HepG2 (cell line): ENCODE measurements at regions not wholly inside any gene's neighbourhood (a gene's known extent, or its start where the extent isn't known, plus 50 kb on each side); places are given as distances from the start of the nearest gene placed in this dataset.
"Not testable (repeated sequence)": the region's sequence is repeated elsewhere in the genome, so short reads cannot be mapped to it uniquely, and the experiment has no call there.

ENCODE experiments used
- ATAC-seq: fragments of 200-7000 bp; cut with Tn5 transposase; 3 replicates; pipeline ENCODE4 v1.9.1; 2020; ENCODE audit warnings: mild to moderate bottlenecking, moderate library complexity
- BruUV-seq: library from RNA; stranded (reverse); fragments of 400-500 nt; replicated peaks from 2 replicates; lab custom pipeline; 2021; lab: Mats Ljungman, UMichigan
- CTCF ChIA-PET: fragments of 300-600 bp; formaldehyde crosslinking; extraction: SDS; loops from one replicate; lab custom pipeline; 2021; ENCODE audit warnings: low total read pairs, inconsistent platforms, low intra/inter-chr PET ratio; lab: Yijun Ruan, JAX
- POLR2A ChIA-PET: fragments of 350-600 bp; sonication (Branson Sonifier 250); formaldehyde crosslinking; loops from one replicate; lab custom pipeline; 2020; ENCODE audit warnings: antibody characterized with exemption, inconsistent platforms; lab: Yijun Ruan, JAX
- DNase-seq: peaks from one replicate; pipeline ENCODE4 v3.0.0-alpha.2; 2015; ENCODE audit warnings: low spot score
- FAIRE-seq: peaks from 3 replicates; lab custom pipeline; 2011; peaks lifted over from hg19 to GRCh38; lab: Jason Lieb, UNC
- H2AFZ ChIP-seq: one replicate; pipeline ENCODE4 v1.6.1; 2011; ENCODE audit warnings: low read length, inconsistent platforms
- H3K27ac ChIP-seq: fragments of 300-600 bp; 3 replicates; pipeline ENCODE4 v1.8.0; 2011; ENCODE audit warnings: mixed run types, mild to moderate bottlenecking, mixed read lengths, low read length, inconsistent platforms; ENCODE audit not compliant: insufficient read depth; ENCODE audit errors: extremely low read length
- H3K27me3 ChIP-seq, 2 experiments: fragments of 200-600 bp in 1 of 2; 2 replicates in 1 of 2; 3 replicates in 1 of 2; pipeline versions ENCODE4 v1.6.0 to v1.8.0; 2011; ENCODE audit warnings: low read length in 2 of 2, mild to moderate bottlenecking in 2 of 2, moderate library complexity in 2 of 2, inconsistent platforms in 1 of 2; ENCODE audit not compliant: insufficient read depth in 2 of 2, control insufficient read depth in 1 of 2
- H3K36me3 ChIP-seq, 2 experiments: fragments of 200-600 bp in 1 of 2; replicated peaks in 1 of 2; 2 replicates in 1 of 2; 3 replicates in 1 of 2; pipeline versions ENCODE4 v1.5.1 to v1.8.0; 2011; ENCODE audit warnings: low read length in 2 of 2, inconsistent platforms in 1 of 2; ENCODE audit not compliant: insufficient read depth in 2 of 2, control insufficient read depth in 1 of 2
- H3K4me1 ChIP-seq: 2 replicates; pipeline ENCODE4 v1.5.1; 2012; ENCODE audit warnings: low read length, inconsistent platforms; ENCODE audit not compliant: insufficient read depth
- H3K4me2 ChIP-seq: 2 replicates; pipeline ENCODE4 v1.6.0; 2011; ENCODE audit warnings: low read depth, low read length, inconsistent platforms
- H3K4me3 ChIP-seq, 3 experiments: fragments of 200-600 bp in 1 of 3; sonication (generic), shearing (Covaris generic) in 1 of 3; replicated peaks in 1 of 3; 2 replicates each; pipeline ENCODE4 v1.5.1; 2011 to 2016; ENCODE audit warnings: low read length in 3 of 3, inconsistent platforms in 2 of 3, low read depth in 2 of 3, mild to moderate bottlenecking in 2 of 3, control low read depth in 1 of 3, mixed read lengths in 1 of 3; ENCODE audit not compliant: insufficient read depth in 1 of 3
- H3K79me2 ChIP-seq: one replicate; pipeline ENCODE4 v1.6.1; 2011; ENCODE audit warnings: low read length, inconsistent platforms; ENCODE audit not compliant: insufficient read depth
- H3K9ac ChIP-seq: 2 replicates; pipeline ENCODE4 v1.6.0; 2011; ENCODE audit warnings: mild to moderate bottlenecking, low read depth, low read length, inconsistent platforms; ENCODE audit not compliant: insufficient read depth
- H3K9me3 ChIP-seq: 2 replicates; pipeline ENCODE4 v1.5.1; 2012; ENCODE audit warnings: mild to moderate bottlenecking, low read length
- H4K20me1 ChIP-seq: 2 replicates; pipeline ENCODE4 v1.6.0; 2011; ENCODE audit warnings: inconsistent platforms, mild to moderate bottlenecking, low read length, moderate library complexity; ENCODE audit not compliant: insufficient read depth
- HNF4A ChIP-seq: sonication (generic); formaldehyde crosslinking; IDR thresholded peaks from 2 replicates; pipeline ENCODE4 v1.4.0; 2020; ENCODE audit warnings: missing genetic modification reagents
- HOXA7 ChIP-seq: sonication (generic); formaldehyde crosslinking; IDR thresholded peaks from 2 replicates; pipeline ENCODE4 v1.8.1; 2022; ENCODE audit warnings: mild to moderate bottlenecking, missing genetic modification reagents, moderate library complexity
- JUNB ChIP-seq: sonication (generic); formaldehyde crosslinking; IDR thresholded peaks from 2 replicates; pipeline ENCODE4 v1.8.0; 2022; ENCODE audit warnings: missing genetic modification reagents, mild to moderate bottlenecking, borderline replicate concordance
- SMAD3 ChIP-seq: sonication (generic); formaldehyde crosslinking; IDR thresholded peaks from 2 replicates; pipeline ENCODE4 v1.4.0; 2020; ENCODE audit warnings: missing genetic modification reagents
- ZNF225 ChIP-seq: sonication (generic); formaldehyde crosslinking; IDR thresholded peaks from 2 replicates; pipeline ENCODE4 v1.4.0; 2020; ENCODE audit warnings: mild to moderate bottlenecking, missing genetic modification reagents
- WGBS: methylation state at CpG from one replicate; pipeline ENCODE4 v1.1.6; 2017; ENCODE audit warnings: low lambda C conversion rate; 5-methylcytosine and 5-hydroxymethylcytosine counted together
- in situ Hi-C: cut with HindIII; loops from 2 replicates; pipeline ENCODE4 v1.10.0; 2017; ENCODE audit warnings: low pct_unique_long_range_greater_than_20kb; ENCODE audit not compliant: extremely low pct_ligation_motif_present
- intact Hi-C: fragments of 100-400 bp; cut with micrococcal nuclease; formaldehyde crosslinking; loops from one replicate; pipeline ENCODE4 v1.10.0; 2022; ENCODE audit not compliant: unreplicated experiment
- TF ChIP-seq, protein P1 (sequence below): sonication (generic); formaldehyde crosslinking; IDR thresholded peaks from 2 replicates; pipeline ENCODE4 v1.4.0; 2020; ENCODE audit warnings: mild to moderate bottlenecking, missing genetic modification reagents, borderline replicate concordance
- TF ChIP-seq, protein P2 (sequence below): sonication (generic); formaldehyde crosslinking; IDR thresholded peaks from 2 replicates; pipeline ENCODE4 v1.9.0; 2021; ENCODE audit warnings: missing genetic modification reagents, mild to moderate bottlenecking, borderline replicate concordance

DNA sequence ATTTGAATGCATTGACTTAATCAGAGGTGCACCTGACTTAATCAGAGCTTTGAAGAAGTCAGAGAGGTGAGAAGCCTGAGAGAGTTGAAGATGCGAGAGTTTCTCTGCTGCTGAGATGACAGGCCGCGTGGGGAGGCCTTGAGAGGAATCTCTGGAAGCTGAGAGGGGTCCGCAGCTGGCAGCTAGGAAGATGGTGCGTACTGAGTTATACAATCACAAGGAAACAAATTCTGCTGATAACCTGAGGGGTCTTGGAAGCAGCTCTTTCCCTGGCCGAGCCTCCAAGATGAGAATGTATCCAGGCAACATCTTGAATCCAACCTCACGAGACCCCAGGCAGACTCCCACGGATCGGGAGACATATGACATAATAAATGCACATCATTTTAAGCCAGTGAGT is 91.7 kb downstream of the SPATA31A6 start:
- DNase-seq (no peak), ATAC-seq (no peak)

DNA sequence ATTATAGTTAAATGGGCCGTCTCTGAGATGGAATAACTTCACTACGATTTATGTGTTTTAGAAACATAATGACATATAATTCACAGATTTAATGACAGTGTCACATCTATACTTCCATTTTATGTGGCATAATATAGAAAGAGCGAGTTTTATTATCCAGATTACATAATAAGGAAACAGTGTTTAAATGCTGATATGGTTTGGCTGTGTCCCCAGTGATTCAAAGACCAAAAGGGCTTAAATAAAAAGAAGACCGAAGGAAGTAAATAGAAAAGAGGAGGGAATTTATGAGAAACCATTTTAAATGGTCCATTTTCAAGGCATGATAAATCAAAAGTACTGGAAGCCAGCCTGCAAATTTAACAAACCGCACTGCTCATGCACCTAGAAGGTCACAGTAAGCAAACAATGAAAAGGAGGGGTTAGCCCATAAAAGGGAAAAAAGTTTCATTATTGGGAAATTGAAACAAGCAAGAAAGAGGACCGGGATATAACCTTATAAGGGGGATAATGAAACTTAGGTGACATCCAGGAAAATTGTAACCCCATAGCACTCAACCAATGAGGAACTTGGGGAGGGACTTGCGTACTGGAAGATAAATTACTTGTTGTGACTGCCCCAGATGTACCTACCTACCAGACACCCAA is 99.2 kb downstream of the SPATA31A6 start:
- H3K4me2 ChIP-seq, CTCF ChIA-PET, DNase-seq, H4K20me1 ChIP-seq, H3K79me2 ChIP-seq, ATAC-seq, H3K27me3 ChIP-seq, H3K4me3 ChIP-seq, intact Hi-C loops, BruUV-seq, FAIRE-seq, H3K4me1 ChIP-seq, H3K9ac ChIP-seq, H3K36me3 ChIP-seq, H3K27ac ChIP-seq, H2AFZ ChIP-seq, POLR2A ChIA-PET, H3K9me3 ChIP-seq, in situ Hi-C loops: not testable (repeated sequence)
- 6% methylated on average over 7 of the region's 7 CpGs for WGBS

More for the DNA sequence above, 91.7 kb downstream of the SPATA31A6 start:
- ChIA-PET POLR2A (no interaction called here), CTCF (no interaction called here)
- Histone ChIP-seq H3K27me3 (peaks cover 0 to 1% of the 10 kb centered on the region in 2 experiments; a peak in 1 of 5 replicates), H4K20me1 (no peaks in the 10 kb centered on the region), H3K9me3 (no peaks in the 10 kb centered on the region), H2AFZ (no peak overlapping the region), H3K36me3 (no peaks in the 10 kb centered on the region), H3K79me2 (no peaks in the 10 kb centered on the region), H3K27ac (no peak overlapping the region), H3K4me2 (no peak overlapping the region), H3K9ac (no peak overlapping the region), H3K4me3 (no peak overlapping the region), H3K4me1 (no peaks in the 10 kb centered on the region)
- no peak for FAIRE-seq
- in situ Hi-C loops: no loop called here
- intact Hi-C loops: no loop called here
- TF ChIP-seq, protein P1, sequence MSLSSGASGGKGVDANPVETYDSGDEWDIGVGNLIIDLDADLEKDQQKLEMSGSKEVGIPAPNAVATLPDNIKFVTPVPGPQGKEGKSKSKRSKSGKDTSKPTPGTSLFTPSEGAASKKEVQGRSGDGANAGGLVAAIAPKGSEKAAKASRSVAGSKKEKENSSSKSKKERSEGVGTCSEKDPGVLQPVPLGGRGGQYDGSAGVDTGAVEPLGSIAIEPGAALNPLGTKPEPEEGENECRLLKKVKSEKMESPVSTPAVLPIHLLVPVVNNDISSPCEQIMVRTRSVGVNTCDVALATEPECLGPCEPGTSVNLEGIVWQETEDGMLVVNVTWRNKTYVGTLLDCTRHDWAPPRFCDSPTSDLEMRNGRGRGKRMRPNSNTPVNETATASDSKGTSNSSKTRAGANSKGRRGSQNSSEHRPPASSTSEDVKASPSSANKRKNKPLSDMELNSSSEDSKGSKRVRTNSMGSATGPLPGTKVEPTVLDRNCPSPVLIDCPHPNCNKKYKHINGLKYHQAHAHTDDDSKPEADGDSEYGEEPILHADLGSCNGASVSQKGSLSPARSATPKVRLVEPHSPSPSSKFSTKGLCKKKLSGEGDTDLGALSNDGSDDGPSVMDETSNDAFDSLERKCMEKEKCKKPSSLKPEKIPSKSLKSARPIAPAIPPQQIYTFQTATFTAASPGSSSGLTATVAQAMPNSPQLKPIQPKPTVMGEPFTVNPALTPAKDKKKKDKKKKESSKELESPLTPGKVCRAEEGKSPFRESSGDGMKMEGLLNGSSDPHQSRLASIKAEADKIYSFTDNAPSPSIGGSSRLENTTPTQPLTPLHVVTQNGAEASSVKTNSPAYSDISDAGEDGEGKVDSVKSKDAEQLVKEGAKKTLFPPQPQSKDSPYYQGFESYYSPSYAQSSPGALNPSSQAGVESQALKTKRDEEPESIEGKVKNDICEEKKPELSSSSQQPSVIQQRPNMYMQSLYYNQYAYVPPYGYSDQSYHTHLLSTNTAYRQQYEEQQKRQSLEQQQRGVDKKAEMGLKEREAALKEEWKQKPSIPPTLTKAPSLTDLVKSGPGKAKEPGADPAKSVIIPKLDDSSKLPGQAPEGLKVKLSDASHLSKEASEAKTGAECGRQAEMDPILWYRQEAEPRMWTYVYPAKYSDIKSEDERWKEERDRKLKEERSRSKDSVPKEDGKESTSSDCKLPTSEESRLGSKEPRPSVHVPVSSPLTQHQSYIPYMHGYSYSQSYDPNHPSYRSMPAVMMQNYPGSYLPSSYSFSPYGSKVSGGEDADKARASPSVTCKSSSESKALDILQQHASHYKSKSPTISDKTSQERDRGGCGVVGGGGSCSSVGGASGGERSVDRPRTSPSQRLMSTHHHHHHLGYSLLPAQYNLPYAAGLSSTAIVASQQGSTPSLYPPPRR: no peak
- TF ChIP-seq ZNF225 (CRISPR knock-in tag) (no peak), HOXA7 (no peak), SMAD3 (CRISPR knock-in tag) (no peak), JUNB (CRISPR knock-in tag) (no peak), HNF4A (no peak)
- TF ChIP-seq, protein P2, sequence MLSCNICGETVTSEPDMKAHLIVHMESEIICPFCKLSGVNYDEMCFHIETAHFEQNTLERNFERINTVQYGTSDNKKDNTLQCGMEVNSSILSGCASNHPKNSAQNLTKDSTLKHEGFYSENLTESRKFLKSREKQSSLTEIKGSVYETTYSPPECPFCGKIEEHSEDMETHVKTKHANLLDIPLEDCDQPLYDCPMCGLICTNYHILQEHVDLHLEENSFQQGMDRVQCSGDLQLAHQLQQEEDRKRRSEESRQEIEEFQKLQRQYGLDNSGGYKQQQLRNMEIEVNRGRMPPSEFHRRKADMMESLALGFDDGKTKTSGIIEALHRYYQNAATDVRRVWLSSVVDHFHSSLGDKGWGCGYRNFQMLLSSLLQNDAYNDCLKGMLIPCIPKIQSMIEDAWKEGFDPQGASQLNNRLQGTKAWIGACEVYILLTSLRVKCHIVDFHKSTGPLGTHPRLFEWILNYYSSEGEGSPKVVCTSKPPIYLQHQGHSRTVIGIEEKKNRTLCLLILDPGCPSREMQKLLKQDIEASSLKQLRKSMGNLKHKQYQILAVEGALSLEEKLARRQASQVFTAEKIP (CRISPR knock-in tag): no peak
- BruUV-seq: no TSS peak
- 1% methylated on average over 9 of the region's 9 CpGs for WGBS
